ENCODE measurements at regions not wholly inside any gene's neighbourhood (a gene's known extent, or its start where the extent isn't known, plus 50 kb on each side); places are given as distances from the start of the nearest gene placed in this dataset.

DNA sequence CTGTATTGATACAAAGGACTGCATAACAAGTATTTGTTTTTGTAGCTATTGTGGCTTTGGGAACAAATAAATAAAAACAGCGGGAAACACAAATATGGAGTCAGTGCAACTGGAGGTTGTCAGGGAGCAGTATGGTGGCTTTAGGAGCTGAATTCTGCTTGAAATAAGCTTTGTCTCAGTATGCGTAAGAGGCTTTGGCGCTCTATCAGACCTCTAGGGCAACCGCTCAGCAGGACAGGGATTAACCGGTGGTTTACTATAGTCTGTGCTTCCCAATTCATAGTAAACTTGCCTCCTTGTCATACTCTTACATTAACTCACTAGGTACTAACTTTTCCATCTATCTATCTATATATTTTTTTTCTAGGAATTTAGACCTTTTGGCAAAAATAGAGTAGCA lies 104.6 kb downstream of the ZIC1 start:
- TF ChIP-seq, protein P1, sequence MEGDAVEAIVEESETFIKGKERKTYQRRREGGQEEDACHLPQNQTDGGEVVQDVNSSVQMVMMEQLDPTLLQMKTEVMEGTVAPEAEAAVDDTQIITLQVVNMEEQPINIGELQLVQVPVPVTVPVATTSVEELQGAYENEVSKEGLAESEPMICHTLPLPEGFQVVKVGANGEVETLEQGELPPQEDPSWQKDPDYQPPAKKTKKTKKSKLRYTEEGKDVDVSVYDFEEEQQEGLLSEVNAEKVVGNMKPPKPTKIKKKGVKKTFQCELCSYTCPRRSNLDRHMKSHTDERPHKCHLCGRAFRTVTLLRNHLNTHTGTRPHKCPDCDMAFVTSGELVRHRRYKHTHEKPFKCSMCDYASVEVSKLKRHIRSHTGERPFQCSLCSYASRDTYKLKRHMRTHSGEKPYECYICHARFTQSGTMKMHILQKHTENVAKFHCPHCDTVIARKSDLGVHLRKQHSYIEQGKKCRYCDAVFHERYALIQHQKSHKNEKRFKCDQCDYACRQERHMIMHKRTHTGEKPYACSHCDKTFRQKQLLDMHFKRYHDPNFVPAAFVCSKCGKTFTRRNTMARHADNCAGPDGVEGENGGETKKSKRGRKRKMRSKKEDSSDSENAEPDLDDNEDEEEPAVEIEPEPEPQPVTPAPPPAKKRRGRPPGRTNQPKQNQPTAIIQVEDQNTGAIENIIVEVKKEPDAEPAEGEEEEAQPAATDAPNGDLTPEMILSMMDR (IDR thresholded peaks at IDR 0.05) = no peak
- TF ChIP-seq EP300 (IDR thresholded peaks at IDR 0.05) = no peak
